Stomach (tissue), 4 donors: ENCODE measurements at regions not wholly inside any gene's neighbourhood (a gene's known extent, or its start where the extent isn't known, plus 50 kb on each side); places are given as distances from the start of the nearest gene placed in this dataset.
"Not testable (repeated sequence)": the region's sequence is repeated elsewhere in the genome, so short reads cannot be mapped to it uniquely, and the experiment has no call there.

Experiments used
- CTCF ChIP-seq, 7 experiments: fragments of 450-650 bp in 4 of 7; fragments of 200-600 bp in 3 of 7; sonication (generic) in 3 of 7; IDR thresholded peaks; one replicate each; pipeline ENCODE4 v1.5.1; 2016 to 2019; ENCODE audit warnings: antibody characterized with exemption in 7 of 7, control low read depth in 2 of 7, mild to moderate bottlenecking in 1 of 7
- POLR2A ChIP-seq, 4 donors: fragments of 450-650 bp; IDR thresholded peaks; one replicate each; pipeline ENCODE4 v1.6.1; 2016; ENCODE audit warnings: antibody characterized with exemption in 4 of 4, control low read depth in 2 of 4, mild to moderate bottlenecking in 1 of 4, moderate library complexity in 1 of 4

- not testable (repeated sequence) for TF ChIP-seq CTCF, POLR2A (IDR thresholded peaks at IDR 0.05)
These were observed 315.1 kb downstream of the GOLGA6L6 start for GRCh38 chr15:20226531-20226930.
